NCI-H2227 (cell line): ENCODE measurements at regions not wholly inside any gene's neighbourhood (a gene's known extent, or its start where the extent isn't known, plus 50 kb on each side); places are given as distances from the start of the nearest gene placed in this dataset.
"Not testable (repeated sequence)": the region's sequence is repeated elsewhere in the genome, so short reads cannot be mapped to it uniquely, and the experiment has no call there.

Experiments
- DNase-seq: peaks from one replicate; lab custom pipeline; 2025; ENCODE audit not compliant: unreplicated experiment; lab: John Stamatoyannopoulos, UW

- no peak for DNase-seq
These were observed 521.6 kb upstream of the ZNF337 start for GRCh38 chr20:26218301-26218700.

GRCh38 chr20:26216025-26216424 is 519.4 kb upstream of the ZNF337 start:
- no peak for DNase-seq

- DNase-seq: no peak
These were observed 518.3 kb upstream of the ZNF337 start for GRCh38 chr20:26214991-26215390.

- peak; percentile 63 for DNase-seq
These were observed 512.7 kb upstream of the ZNF337 start for GRCh38 chr20:26209171-26209941.

- DNase-seq: peak; percentile 78
These were observed 511.8 kb upstream of the ZNF337 start for GRCh38 chr20:26208296-26209091.

DNA sequence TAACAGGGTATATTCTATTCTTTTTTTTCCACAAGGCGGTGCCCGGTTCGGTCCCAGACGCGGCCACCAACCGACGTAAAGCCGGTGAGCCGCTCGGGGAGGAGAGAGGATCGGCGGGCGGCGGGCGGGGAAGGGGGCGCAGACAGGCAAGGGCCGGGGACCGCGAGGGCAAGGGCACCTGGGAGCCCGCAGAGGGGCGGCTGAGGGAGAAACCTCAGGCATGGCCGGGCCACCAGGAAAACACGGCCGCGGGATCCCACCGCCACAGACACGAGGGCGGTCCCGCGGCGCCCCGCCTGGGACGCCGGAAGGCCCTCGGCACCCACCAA is 511.3 kb upstream of the ZNF337 start:
- DNase-seq: peak; percentile 36

DNA sequence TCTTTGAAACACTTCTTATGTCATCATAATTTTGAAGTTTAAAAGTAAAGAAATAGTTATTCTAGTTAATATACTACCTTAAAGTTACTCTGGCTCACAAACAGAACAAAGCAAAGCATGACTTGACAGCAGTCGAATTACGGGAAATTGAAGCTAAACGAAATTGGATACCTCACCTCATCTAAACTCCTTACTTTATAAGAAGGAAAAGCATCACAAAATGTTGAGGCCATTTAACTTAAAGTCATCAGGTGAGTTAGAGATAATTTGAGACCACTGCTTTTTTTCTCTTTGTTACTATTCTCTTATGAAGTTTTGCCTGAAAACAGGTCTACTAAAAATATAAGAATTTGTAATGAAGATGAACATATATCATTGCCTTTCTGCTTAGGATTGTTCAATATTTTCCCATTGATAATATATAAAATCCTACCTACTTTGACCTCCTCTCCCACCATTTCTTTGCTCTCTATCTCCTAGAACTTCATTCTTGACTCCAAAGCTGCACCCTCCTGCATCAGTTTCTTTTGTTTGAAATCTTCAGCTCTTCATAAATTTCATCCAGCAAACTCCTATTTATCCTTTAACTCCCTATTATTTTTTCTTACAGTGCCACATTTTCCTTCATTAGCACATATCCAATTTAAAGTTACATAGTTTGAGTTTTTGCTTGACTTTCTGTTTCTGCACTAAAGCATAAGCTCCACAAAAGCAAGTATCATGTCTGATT is 510.7 kb upstream of the ZNF337 start:
- no peak for DNase-seq

DNA sequence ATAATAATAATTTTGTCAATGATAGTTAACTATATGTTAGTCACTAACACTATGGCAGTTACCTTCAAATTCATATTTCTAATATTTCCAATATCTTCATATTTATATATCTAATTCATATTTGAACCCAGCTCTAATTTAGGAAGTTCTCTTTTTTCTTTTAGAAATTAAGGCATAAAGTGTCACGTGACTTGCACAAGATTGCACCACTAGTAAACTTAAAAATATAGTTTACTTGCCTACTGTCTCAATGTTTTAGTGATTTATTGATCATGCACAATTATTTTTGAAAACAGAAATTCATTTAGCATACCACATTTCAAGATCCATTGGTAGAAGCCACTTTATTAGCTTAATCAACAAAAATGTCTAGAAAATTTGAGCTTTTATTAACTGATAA is 508.7 kb upstream of the ZNF337 start:
- no peak for DNase-seq

DNA sequence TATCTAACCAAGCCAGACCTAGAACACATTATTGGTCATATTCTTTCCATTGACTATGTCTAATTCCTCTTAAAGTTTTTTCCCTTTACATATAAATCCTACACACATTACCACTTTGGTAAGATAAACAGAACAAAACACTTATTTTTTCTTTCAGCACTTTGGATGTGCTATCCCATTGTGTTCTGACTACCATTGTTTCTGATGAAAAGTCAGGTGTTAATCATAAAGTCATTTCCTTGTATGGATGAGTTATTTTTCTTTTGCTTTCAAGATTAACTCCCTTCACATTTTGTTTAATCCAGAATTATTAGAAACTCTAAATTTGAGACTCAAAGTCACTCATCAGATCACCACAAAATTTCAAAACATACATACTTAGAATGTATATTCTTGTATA is 504.4 kb upstream of the ZNF337 start:
- not testable (repeated sequence) for DNase-seq

DNA sequence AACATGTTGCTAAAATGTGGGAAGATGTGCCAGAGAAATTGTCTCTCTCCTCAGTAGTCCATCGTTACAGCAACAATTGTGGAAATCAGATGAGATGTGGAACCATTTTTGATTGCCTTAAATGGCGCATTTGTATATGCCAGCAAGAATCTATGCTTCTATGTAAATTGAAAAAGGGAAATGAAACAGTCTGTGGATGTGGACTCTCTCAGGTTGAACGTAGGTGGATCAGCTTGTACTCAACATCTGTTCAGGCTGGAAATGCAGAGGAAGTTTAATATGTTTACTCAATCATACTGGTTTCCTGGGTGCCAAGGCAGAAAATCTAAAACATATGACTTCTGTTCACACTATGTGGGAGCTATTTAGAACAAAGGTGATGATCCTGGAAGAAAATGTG is 490.7 kb upstream of the ZNF337 start:
- DNase-seq: not testable (repeated sequence)

- not testable (repeated sequence) for DNase-seq
These were observed 487.1 kb upstream of the ZNF337 start for GRCh38 chr20:26183720-26184119.

DNA sequence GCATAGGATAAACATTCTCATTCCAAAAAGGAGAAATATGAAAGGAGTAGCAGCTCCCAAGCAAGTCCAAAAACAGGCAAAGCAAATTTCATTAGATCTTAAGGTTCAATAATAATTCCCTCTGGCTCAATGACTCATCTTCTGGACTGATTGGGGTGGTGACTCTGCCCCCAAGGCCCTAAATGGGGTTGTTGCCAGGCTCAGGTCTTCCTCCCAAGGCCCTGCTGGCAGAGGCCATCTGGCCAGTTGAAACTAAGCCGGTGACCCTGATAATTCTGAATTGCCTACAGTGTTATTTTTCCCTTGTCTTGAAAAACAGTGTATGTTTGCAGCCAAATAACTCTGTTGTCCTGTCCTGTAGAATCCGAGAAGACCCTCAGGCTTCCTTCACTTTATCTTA is 484.7 kb upstream of the ZNF337 start:
- DNase-seq: not testable (repeated sequence)

GRCh38 chr20:26171875-26172274 is 475.2 kb upstream of the ZNF337 start:
- DNase-seq: not testable (repeated sequence)

- DNase-seq: no peak
These were observed 472.9 kb upstream of the ZNF337 start for GRCh38 chr20:26169506-26169905.

- DNase-seq: no peak
These were observed 470.8 kb upstream of the ZNF337 start for GRCh38 chr20:26167499-26167898.

DNA sequence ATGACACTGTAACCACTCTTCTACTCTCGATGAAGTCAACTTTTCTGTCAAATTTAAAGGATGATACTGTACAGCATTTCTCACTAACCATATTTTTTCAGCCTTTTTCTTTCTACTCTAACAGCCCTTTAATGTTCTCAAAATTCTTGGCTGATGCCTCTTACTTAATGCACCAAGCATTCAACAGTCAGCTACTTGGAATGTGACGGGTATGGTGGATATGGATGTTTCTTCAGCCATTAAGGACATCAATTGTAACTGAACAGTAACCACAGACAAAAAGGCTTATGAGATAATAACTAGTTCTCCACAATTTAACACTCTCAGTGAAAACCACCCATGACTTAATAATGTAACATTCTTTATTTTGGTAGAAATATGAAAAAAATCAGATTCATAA is 467.2 kb upstream of the ZNF337 start:
- no peak for DNase-seq

GRCh38 chr20:26163151-26163550 is 466.5 kb upstream of the ZNF337 start:
- not testable (repeated sequence) for DNase-seq

- DNase-seq: not testable (repeated sequence)
These were observed 465.1 kb upstream of the ZNF337 start for GRCh38 chr20:26161741-26162140.

DNA sequence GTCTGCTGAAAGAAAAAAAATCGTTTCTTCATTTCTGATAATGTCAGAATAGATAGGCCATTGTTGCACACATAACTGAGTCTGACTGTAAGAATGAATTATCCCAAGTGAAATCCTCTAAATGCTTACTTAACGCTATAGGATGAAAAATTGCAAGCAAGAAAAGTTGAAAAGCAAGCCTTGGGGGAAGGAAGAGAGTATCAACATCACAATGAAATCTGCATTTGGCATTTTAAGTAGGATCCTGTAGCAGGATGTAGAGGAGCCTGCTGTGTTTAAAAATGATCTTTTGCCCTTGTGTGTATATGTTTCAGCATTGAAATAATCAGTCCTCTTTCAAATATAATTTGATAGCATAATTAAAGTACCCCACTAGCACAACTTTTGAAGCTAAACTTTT is 464.3 kb upstream of the ZNF337 start:
- DNase-seq: not testable (repeated sequence)

- no peak for DNase-seq
These were observed 457.6 kb upstream of the ZNF337 start for GRCh38 chr20:26154224-26154623.

GRCh38 chr20:26135325-26136110 is 438.9 kb upstream of the ZNF337 start:
- peak; percentile 97 for DNase-seq
